ENCODE measurements at regions not wholly inside any gene's neighbourhood (a gene's known extent, or its start where the extent isn't known, plus 50 kb on each side); places are given as distances from the start of the nearest gene placed in this dataset.
"Not testable (repeated sequence)": the region's sequence is repeated elsewhere in the genome, so short reads cannot be mapped to it uniquely, and the experiment has no call there.

GRCh38 chr1:172795741-172796140 lies 136.8 kb downstream of the FASLG start:
- H3K27ac ChIP-seq = no peak overlapping the region
- H3K4me1 ChIP-seq (replicated peaks; ENCODE audit: insufficient read depth) = no peaks in the 10 kb centered on the region
- no peak for DNase-seq
- H3F3A ChIP-seq (ENCODE audit: insufficient read depth, low read depth) = no peaks in the 10 kb centered on the region
- TF ChIP-seq CTCF (conservative IDR thresholded peaks at IDR 0.05) = no peak
- no peak for TF ChIP-seq EZH2 (IDR thresholded peaks at IDR 0.05; ENCODE audit: low read depth)
- ChIA-PET POLR2A (ENCODE audit: unreplicated experiment) (interaction anchor here (0.8 kb wide), 1 partner anchor 270 kb away, joined by 3 read pairs; no protein-coding TSS in a partner anchor), CTCF (interaction anchor here (0.6 kb wide), 1 partner anchor 624 kb away, joined by 8 read pairs; no protein-coding TSS in a partner anchor)
- no peak overlapping the region for H2AFZ ChIP-seq
- H3K27me3 ChIP-seq (ENCODE audit: insufficient read depth, low read depth) = no peaks in the 10 kb centered on the region
- H3K9me2 ChIP-seq (ENCODE audit: insufficient read depth) = no peaks in the 10 kb centered on the region; the same call in none of the 2 replicates
- H3K9me3 ChIP-seq (ENCODE audit: insufficient read depth, low read depth) = no peaks in the 10 kb centered on the region
- no peak overlapping the region for H3K4me2 ChIP-seq
- BruUV-seq (replicated peaks) = no TSS peak
- H3K79me2 ChIP-seq (ENCODE audit: low read depth) = no peaks in the 10 kb centered on the region
- no peaks in the 10 kb centered on the region for H3K36me3 ChIP-seq (ENCODE audit: low read depth)
- H4K20me1 ChIP-seq (ENCODE audit: insufficient read depth) = no peaks in the 10 kb centered on the region
- intact Hi-C loops (cut with micrococcal nuclease; ENCODE audit: unreplicated experiment) = no loop called here
- no peak overlapping the region for H3K4me3 ChIP-seq

GRCh38 chr1:172799804-172800203 lies 140.9 kb downstream of the FASLG start:
- H3K36me3 ChIP-seq (ENCODE audit: low read depth); H3K9me2 ChIP-seq (ENCODE audit: insufficient read depth); H3F3A ChIP-seq (ENCODE audit: insufficient read depth, low read depth); H4K20me1 ChIP-seq (ENCODE audit: insufficient read depth); H3K9me3 ChIP-seq (ENCODE audit: insufficient read depth, low read depth); POLR2A ChIA-PET (ENCODE audit: unreplicated experiment); DNase-seq; intact Hi-C loops (cut with micrococcal nuclease; ENCODE audit: unreplicated experiment); BruUV-seq (replicated peaks); CTCF ChIA-PET; H3K4me2 ChIP-seq; H3K4me1 ChIP-seq (replicated peaks; ENCODE audit: insufficient read depth); H3K4me3 ChIP-seq; H3K27ac ChIP-seq; H2AFZ ChIP-seq; H3K27me3 ChIP-seq (ENCODE audit: insufficient read depth, low read depth); H3K79me2 ChIP-seq (ENCODE audit: low read depth): not testable (repeated sequence)

- Histone ChIP-seq H3K27me3 (ENCODE audit: insufficient read depth, low read depth) (no peaks in the 10 kb centered on the region), H2AFZ (no peak overlapping the region), H3K27ac (no peak overlapping the region), H3K79me2 (ENCODE audit: low read depth) (no peaks in the 10 kb centered on the region), H4K20me1 (ENCODE audit: insufficient read depth) (no peaks in the 10 kb centered on the region), H3K9me3 (ENCODE audit: insufficient read depth, low read depth) (no peaks in the 10 kb centered on the region), H3K4me1 (replicated peaks; ENCODE audit: insufficient read depth) (no peaks in the 10 kb centered on the region), H3K4me3 (no peak overlapping the region), H3K36me3 (ENCODE audit: low read depth) (no peaks in the 10 kb centered on the region), H3F3A (ENCODE audit: insufficient read depth, low read depth) (no peaks in the 10 kb centered on the region; the same call in 1 of the 2 replicates), H3K4me2 (no peak overlapping the region), H3K9me2 (ENCODE audit: insufficient read depth) (no peaks in the 10 kb centered on the region)
- POLR2A ChIA-PET (ENCODE audit: unreplicated experiment) = no interaction called here
- TF ChIP-seq EZH2 (IDR thresholded peaks at IDR 0.05; ENCODE audit: low read depth) = no peak
- TF ChIP-seq CTCF (conservative IDR thresholded peaks at IDR 0.05) = no peak
- no peak for DNase-seq
- no TSS peak for BruUV-seq (replicated peaks)
- CTCF ChIA-PET = no interaction called here
- intact Hi-C loops (cut with micrococcal nuclease; ENCODE audit: unreplicated experiment) = no loop called here
These were observed 142.9 kb downstream of the FASLG start for GRCh38 chr1:172801771-172802322.

GRCh38 chr1:172809750-172810149 lies 150.8 kb downstream of the FASLG start:
- POLR2A ChIA-PET (ENCODE audit: unreplicated experiment) = no interaction called here
- H3K27me3 ChIP-seq (ENCODE audit: insufficient read depth, low read depth) = no peaks in the 10 kb centered on the region
- DNase-seq = no peak
- BruUV-seq (replicated peaks) = no TSS peak
- H3K4me3 ChIP-seq = no peak overlapping the region
- H3K36me3 ChIP-seq (ENCODE audit: low read depth) = no peaks in the 10 kb centered on the region
- H3K9me2 ChIP-seq (ENCODE audit: insufficient read depth) = 0 out of 2 replicates have a peak, but pooled peaks cover 4% of the 10 kb centered on the region
- peaks cover 9% of the 10 kb centered on the region for H3K9me3 ChIP-seq (ENCODE audit: insufficient read depth, low read depth)
- H3F3A ChIP-seq (ENCODE audit: insufficient read depth, low read depth) = no peaks in the 10 kb centered on the region; the same call in 1 of the 2 replicates
- intact Hi-C loops (cut with micrococcal nuclease; ENCODE audit: unreplicated experiment) = no loop called here
- H4K20me1 ChIP-seq (ENCODE audit: insufficient read depth) = no peaks in the 10 kb centered on the region
- H3K27ac ChIP-seq = no peak overlapping the region
- no peak overlapping the region for H2AFZ ChIP-seq
- H3K79me2 ChIP-seq (ENCODE audit: low read depth) = no peaks in the 10 kb centered on the region
- no peak overlapping the region for H3K4me2 ChIP-seq
- TF ChIP-seq CTCF (conservative IDR thresholded peaks at IDR 0.05) (no peak), EZH2 (IDR thresholded peaks at IDR 0.05; ENCODE audit: low read depth) (no peak)
- no peaks in the 10 kb centered on the region for H3K4me1 ChIP-seq (replicated peaks; ENCODE audit: insufficient read depth)
- CTCF ChIA-PET = no interaction called here
